Neutrophil (primary cell): ENCODE measurements at regions not wholly inside any gene's neighbourhood (a gene's known extent, or its start where the extent isn't known, plus 50 kb on each side); places are given as distances from the start of the nearest gene placed in this dataset.
"Not testable (repeated sequence)": the region's sequence is repeated elsewhere in the genome, so short reads cannot be mapped to it uniquely, and the experiment has no call there.

Experiments
- H3K27ac ChIP-seq: fragments of 200-600 bp; sonication (generic); 2 replicates; pipeline ENCODE4 v1.5.1; 2016; ENCODE audit warnings: mild to moderate bottlenecking, moderate library complexity
- H3K27me3 ChIP-seq: fragments of 200-600 bp; sonication (generic); 2 replicates; pipeline ENCODE4 v1.6.0; 2016; ENCODE audit warnings: mild to moderate bottlenecking
- H3K36me3 ChIP-seq: fragments of 200-600 bp; sonication (generic); 2 replicates; pipeline ENCODE4 v1.5.1; 2017
- H3K4me1 ChIP-seq, 2 experiments: fragments of 200-600 bp in 1 of 2; sonication (generic) in 1 of 2; 1 replicate in 1 of 2; 2 replicates in 1 of 2; pipeline versions ENCODE4 v1.5.1 to v1.6.1; 2013 to 2016; ENCODE audit warnings: low read depth in 1 of 2, low read length in 1 of 2, mild to moderate bottlenecking in 1 of 2, moderate library complexity in 1 of 2; ENCODE audit not compliant: control insufficient read depth in 1 of 2, insufficient read depth in 1 of 2
- H3K4me3 ChIP-seq, 2 experiments: fragments of 200-600 bp in 1 of 2; sonication (generic) in 1 of 2; 1 replicate in 1 of 2; 2 replicates in 1 of 2; pipeline ENCODE4 v1.5.1; 2013 to 2016; ENCODE audit warnings: low read depth in 1 of 2, low read length in 1 of 2, mild to moderate bottlenecking in 1 of 2, moderate library complexity in 1 of 2
- H3K9me3 ChIP-seq: fragments of 200-600 bp; sonication (generic); 2 replicates; pipeline ENCODE4 v1.5.1; 2016
- CTCF ChIP-seq: fragments of 200-600 bp; sonication (generic); IDR thresholded peaks from 2 replicates; pipeline ENCODE4 v1.5.1; 2016; ENCODE audit warnings: antibody characterized with exemption

- Histone ChIP-seq H3K36me3 (no peaks in the 10 kb centered on the region), H3K4me3 (no peak overlapping the region), H3K27me3 (no peaks in the 10 kb centered on the region), H3K9me3 (peaks cover 6% of the 10 kb centered on the region), H3K4me1 (no peaks in the 10 kb centered on the region), H3K27ac (no peak overlapping the region)
- TF ChIP-seq CTCF, result no peak
Measured at GRCh38 chr5:124536333-124536732, 210.1 kb downstream of the ZNF608 start.

DNA sequence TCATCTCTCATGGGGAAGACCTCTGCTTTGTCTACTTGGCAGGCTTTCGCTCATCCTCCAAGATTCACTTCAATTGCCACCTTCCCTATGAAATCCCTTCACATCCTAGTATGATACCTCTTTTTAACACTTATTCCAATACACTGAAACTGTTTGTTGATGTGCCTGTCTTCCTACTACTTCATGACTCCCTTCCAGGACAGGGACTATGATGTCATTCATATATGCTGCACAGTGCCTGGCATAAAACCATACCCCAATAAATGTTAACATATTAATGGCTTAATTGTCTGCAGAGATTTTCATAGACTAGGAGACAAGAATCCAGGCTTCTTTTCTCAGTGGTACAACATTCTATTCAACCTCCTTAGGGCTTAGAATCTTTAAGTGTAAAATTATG lies 215.5 kb downstream of the ZNF608 start:
- no peaks in the 10 kb centered on the region for H3K4me1 ChIP-seq
- H3K27me3 ChIP-seq, result no peaks in the 10 kb centered on the region
- H3K36me3 ChIP-seq, result no peaks in the 10 kb centered on the region
- H3K9me3 ChIP-seq, result no peaks in the 10 kb centered on the region
- no peak for TF ChIP-seq CTCF
- H3K27ac ChIP-seq, result no peak overlapping the region
- H3K4me3 ChIP-seq, result no peak overlapping the region

DNA sequence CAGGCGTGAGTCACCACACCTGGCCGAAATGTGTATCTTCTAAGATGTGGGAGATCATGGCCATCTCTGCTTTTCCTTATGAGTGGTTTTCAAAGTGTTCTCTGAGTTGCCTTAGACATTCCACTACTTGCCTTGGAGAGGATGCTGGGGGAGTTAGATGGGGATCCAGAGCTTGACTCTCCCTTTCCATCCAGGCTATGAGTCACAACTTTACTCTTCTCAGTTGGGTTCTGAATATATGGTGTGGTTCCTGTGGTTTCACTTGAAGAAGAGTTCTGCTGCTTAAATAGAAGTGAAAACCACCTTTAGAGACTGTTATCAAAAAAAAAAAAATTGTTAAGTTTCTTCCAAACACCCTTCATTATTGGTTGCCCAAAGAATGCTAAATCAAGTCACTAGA lies 217.6 kb downstream of the ZNF608 start:
- H3K27ac ChIP-seq, result no peak overlapping the region
- H3K27me3 ChIP-seq, result no peaks in the 10 kb centered on the region
- H3K4me1 ChIP-seq, result no peaks in the 10 kb centered on the region
- no peak overlapping the region for H3K4me3 ChIP-seq
- no peaks in the 10 kb centered on the region for H3K36me3 ChIP-seq
- TF ChIP-seq CTCF, result no peak
- no peaks in the 10 kb centered on the region for H3K9me3 ChIP-seq

GRCh38 chr5:124527220-124527991 lies 219.0 kb downstream of the ZNF608 start:
- Histone ChIP-seq H3K4me3 (no peak overlapping the region), H3K9me3 (no peaks in the 10 kb centered on the region), H3K4me1 (no peaks in the 10 kb centered on the region), H3K36me3 (no peaks in the 10 kb centered on the region), H3K27ac (no peak overlapping the region), H3K27me3 (no peaks in the 10 kb centered on the region)
- no peak for TF ChIP-seq CTCF

DNA sequence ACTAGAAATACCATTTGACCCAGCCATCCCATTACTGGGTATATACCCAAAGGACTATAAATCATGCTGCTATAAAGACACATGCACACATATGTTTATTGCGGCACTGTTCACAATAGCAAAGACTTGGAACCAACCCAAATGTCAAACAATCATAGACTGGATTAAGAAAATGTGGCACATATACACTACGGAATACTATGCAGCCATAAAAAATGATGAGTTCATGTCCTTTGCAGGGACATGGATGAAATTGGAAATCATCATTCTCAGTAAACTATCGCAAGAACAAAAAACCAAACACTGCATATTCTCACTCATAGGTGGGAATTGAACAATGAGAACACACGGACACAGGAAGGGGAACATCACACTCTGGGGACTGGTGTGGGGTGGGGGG lies 220.4 kb downstream of the ZNF608 start:
- H3K4me1 ChIP-seq, H3K36me3 ChIP-seq, H3K4me3 ChIP-seq, H3K27ac ChIP-seq, H3K27me3 ChIP-seq, H3K9me3 ChIP-seq: not testable (repeated sequence)

DNA sequence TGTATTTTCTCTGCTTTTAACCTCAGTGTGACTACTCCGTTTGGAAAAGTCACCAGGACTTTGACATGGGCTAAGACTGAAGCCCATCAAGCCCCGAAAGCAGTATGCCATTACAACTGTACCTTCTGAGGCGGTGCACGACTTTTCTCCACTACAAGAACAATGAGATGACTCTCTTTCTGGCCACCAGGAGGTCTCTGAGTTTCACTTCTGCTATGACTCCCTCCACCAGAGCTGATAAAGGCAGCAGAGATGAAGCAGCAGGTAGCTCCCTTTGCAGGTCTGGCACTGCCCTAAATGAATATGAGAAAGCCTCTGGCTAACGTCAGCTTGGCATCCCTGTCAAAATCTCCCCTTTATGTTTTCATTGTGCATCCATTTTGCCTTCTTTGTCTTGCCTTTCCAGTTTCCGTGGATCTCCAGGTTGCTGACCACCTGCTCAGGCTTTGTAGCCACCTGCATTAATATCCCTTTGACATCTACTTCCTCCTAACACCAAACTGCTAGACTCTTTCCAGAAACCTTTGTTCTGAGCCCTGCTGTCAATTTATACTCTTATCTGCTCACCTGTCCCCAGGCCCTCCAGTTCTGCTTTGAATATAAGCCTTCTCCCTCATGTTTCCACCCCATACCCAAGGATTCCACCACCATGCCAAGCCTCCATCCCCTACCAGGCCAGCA lies 221.7 kb downstream of the ZNF608 start:
- Histone ChIP-seq H3K4me1 (no peaks in the 10 kb centered on the region), H3K36me3 (no peaks in the 10 kb centered on the region), H3K27ac (no peak overlapping the region), H3K4me3 (no peak overlapping the region), H3K27me3 (no peaks in the 10 kb centered on the region), H3K9me3 (no peaks in the 10 kb centered on the region)
- TF ChIP-seq CTCF, result no peak
